CD4-positive, alpha-beta T cell treated with Interleukin-15 for 4 hours (primary cell): ENCODE measurements at regions not wholly inside any gene's neighbourhood (a gene's known extent, or its start where the extent isn't known, plus 50 kb on each side); places are given as distances from the start of the nearest gene placed in this dataset.

ENCODE experiments used
- DNase-seq: peaks from one replicate; pipeline ENCODE4 v3.0.0-alpha.2; 2020; ENCODE audit warnings: low spot score

GRCh38 chr15:96390986-96391385 is 60.5 kb downstream of the NR2F2 start:
- no peak for DNase-seq

- no peak for DNase-seq
These were observed 62.1 kb downstream of the NR2F2 start for GRCh38 chr15:96392380-96393208.

- DNase-seq: no peak
These were observed 62.7 kb downstream of the NR2F2 start for GRCh38 chr15:96393209-96393513.

- no peak for DNase-seq
These were observed 65.2 kb downstream of the NR2F2 start for GRCh38 chr15:96395687-96396086.

DNA sequence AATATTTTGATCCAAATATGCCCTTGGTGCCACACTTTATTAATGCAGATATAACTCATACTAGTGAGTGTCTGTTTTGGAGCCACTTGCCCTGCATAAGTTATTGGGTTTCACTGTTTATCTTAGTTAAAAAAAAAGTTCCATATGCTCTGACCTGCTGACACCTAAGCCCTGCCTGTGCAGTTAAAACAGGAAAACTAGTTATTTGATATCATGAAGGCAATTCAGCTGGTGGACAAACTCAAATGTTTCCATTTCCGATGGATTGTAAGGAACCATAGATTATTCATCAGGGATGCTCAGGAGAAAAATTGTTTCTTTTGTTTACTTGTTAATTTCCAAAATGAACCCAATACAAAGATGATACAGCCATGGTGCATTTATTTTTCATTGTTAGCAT is 68.3 kb downstream of the NR2F2 start:
- no peak for DNase-seq

DNA sequence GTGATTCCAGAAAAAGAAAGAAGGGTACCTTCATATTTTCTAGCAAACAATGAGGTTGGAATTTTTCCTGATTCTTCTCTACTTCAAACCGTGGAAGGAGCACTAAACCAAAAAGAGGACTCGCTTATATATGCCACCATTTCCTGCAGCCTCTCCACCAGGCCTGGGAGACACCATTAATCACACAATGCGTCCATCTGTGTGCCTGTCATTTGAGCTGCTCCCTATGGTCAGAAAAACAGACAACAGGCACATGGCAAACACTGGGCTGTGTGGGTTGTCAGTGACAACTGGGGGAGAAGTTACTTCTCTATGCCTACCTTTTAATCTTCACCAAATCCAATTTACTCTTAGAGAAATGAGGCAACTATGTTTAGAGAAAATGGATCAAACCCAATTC is 71.9 kb downstream of the NR2F2 start:
- no peak for DNase-seq

- DNase-seq: no peak
These were observed 72.6 kb downstream of the NR2F2 start for GRCh38 chr15:96403071-96403470.

DNA sequence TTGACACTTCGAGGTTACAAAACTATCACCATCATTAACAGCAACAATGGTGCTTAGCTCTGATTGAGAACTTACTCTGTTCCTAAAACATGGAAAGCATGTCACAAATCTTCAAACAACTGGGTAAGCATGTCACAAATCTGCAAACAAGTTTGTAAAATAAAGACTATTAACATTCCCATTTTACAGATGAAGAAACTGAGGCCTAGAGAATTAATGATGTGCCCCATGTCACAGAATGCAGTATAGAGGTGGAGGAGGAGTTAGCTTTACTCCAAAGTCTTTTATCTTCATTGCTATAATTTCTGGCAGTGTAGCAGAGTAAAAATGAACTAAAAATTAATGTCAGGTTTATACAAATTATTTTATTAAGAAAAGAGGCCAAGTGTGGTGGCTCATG is 73.4 kb downstream of the NR2F2 start:
- DNase-seq: no peak

- DNase-seq: no peak
These were observed 74.1 kb downstream of the NR2F2 start for GRCh38 chr15:96404560-96404959.

GRCh38 chr15:96406291-96406690 is 75.8 kb downstream of the NR2F2 start:
- DNase-seq: no peak

DNA sequence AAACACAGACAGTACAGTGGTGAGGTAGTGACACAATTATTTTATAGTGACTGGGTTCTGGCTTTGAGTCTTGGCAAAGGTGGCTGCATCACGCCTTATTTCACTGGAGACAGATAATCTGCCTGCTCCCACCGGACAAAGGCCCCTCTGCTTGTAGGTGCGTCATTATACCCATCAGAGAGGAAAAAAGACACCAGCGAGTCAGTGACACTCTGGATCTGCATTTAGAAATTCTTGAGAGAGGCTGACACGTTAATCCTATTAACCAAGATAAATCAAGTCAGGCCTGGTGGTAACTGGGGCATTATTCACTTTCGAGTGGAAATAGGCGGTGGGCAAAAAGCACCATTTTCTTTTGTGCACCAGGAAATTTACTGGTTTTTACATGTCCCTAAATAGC is 76.2 kb downstream of the NR2F2 start:
- DNase-seq: no peak

- DNase-seq: no peak
These were observed 77.0 kb downstream of the NR2F2 start for GRCh38 chr15:96407482-96407881.

DNA sequence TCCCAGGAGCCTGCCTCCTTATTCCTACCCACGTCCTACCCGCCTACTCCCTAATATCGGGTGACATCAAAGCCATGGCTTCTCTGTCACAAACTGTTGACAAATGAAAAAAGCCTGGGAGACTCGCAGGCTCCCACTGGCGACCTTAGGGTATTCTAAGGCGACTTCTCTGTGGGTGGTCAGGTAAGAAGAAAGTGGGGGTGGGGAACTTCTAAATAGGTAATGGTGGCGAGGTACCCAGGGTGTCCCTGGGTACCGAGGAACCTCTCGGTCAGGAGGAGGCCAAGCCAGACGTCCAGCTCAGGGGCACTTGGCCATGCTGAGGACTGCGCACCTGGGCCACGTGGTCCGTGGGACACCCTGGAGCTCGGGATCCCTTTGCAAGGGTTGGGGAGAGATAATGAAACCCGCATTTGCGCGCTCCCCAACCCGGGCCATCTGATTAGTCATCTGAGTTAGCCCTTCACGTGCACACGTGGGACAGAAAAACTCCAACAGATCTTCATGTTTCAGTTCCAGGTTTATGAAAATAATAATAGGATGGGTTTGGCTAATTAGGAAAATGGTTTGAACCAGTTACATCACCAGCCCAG is 78.2 kb downstream of the NR2F2 start:
- DNase-seq: no peak

- no peak for DNase-seq
These were observed 79.0 kb downstream of the NR2F2 start for GRCh38 chr15:96409215-96410138.

- DNase-seq: no peak
These were observed 79.9 kb downstream of the NR2F2 start for GRCh38 chr15:96410175-96411055.

DNA sequence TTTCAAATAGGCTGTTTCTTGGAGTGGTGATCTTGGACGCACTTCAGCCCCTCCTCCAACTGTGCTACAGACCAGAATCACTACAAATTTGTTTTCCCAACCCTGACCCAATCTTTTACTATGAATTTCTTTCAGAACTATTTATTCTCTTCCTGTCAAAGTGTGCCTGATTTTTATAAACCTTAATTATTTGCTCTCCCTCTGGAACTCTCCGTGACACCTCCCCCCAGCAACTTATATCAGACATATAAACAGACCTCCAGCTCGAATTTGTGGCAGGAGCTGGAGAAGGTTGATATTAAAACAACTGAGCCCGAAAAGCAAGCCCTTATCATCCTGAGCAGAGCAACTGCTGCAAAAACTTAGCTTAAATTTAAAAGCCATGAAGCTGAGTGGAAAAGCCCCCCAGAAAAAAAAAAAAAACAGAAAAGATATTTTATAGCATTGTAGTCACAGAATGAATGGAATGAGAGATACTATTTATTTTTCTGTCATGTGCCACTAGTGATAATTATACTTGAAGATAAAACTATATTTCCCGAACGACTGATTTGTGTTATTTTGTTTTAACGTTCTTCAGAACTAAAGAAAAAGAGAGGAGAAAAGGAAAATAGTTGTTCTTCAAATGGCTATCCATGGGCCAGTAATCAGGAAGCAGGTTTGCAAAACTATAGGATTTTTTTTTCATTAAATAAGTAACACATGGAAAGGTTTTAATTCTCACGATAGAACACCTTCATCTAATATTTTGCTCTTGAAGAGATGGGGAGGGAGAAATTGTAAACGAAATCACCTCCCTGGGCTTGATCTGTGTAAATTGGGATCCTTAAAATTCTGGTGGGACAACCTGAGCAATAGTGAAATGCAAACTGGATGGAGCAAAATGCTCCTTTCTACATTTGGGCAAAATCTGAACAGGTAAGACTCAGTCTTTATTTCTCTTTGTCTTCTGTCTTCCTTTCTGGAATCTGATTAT is 80.8 kb downstream of the NR2F2 start:
- no peak for DNase-seq

DNA sequence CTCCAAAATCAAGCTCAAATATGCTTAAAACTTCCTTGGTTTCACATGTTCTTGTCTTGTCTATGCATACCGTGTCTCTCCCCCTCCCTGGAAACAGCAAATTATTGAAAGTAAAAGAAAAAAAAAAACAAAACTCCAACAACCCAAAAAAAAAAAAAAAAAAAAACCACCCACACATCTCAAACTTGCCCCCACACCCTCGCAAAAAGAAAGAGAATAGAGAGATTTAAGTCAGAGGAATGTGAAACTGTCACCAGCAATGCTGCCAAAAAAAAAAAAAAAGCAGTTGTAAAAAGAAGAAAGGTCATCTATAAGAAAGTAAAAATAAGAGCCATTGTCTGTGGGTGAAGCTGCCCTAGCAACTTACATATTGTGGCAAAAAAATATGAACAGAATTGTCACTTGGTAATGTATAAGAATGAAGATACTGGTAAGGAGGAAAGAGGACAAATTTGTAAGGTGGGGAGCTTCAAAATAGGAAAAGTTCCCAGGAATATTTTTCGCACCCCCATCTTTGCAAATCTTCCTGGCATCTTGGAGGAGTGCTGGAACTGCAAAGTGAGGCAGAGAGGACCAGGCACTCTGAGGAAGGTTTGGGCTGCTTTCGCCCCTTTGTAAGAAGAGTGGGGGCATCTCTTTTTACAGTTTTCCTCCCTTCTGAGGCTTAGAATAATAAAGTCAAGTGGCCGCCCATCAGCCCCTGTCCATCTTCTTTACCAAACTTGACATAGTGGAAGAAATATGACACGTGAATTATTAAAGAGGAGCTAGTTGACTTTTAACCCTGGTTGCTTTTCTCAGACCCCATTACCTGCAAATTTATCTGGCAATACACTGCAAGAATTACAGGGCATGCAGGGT is 81.8 kb downstream of the NR2F2 start:
- no peak for DNase-seq

- DNase-seq: no peak
These were observed 82.4 kb downstream of the NR2F2 start for GRCh38 chr15:96412906-96413231.

DNA sequence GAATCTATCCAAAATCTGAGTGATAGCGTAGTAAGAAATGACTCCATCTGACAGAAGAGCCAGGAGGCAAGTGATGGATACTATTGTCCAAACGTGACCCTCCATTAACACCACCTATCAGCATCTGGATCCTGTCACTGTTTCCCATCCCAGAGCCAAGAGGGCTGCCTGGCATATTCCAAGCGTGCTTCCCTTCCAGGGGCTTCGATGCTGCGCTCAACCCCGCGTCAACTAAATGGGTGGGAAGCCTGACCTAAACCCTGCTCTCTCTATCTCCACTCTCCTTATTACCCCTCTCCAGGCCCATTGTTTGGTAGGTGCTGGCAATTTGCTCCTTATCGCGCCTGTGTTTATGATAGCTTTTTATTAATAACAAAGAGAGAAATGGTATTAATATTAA is 83.2 kb downstream of the NR2F2 start:
- no peak for DNase-seq

DNA sequence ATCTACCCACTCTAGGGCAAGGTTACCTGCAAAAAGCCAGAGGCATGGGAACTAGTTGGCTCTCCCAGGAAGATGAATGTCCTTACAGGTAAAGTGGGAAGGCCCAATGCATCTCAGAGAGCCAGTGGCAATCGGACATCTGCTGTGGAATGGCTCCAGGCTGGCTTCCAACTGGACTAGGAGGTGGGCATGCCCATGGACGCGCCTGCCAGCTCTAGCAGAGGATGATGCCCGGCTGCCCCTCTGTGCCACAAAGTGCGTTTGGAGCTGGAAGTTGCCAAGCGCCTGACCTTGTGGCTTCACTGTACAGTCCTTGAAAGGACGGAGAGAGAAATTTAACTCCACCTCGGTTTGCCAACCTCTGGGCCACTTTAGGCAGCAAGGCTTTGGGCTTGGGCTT is 84.4 kb downstream of the NR2F2 start:
- DNase-seq: no peak
